ENCODE measurements at regions not wholly inside any gene's neighbourhood (a gene's known extent, or its start where the extent isn't known, plus 50 kb on each side); places are given as distances from the start of the nearest gene placed in this dataset.
A peak's percentile ranks its signal among the peaks of the same experiment; 100 is the strongest.

- Histone ChIP-seq H2BK20ac (ENCODE audit: low read length) (peak overlapping the region; percentile 72; the same call in 1 of the 2 replicates), H2BK15ac (ENCODE audit: low read length) (no peak overlapping the region), H3K14ac (ENCODE audit: insufficient read length) (no peak overlapping the region), H2AFZ (ENCODE audit: low read length) (no peak overlapping the region), H3K9ac (replicated peaks in 1 of 4; ENCODE audit: extremely low read depth in 1 of 4, low read depth in 3 of 4, low read length in 3 of 4) (no peak overlapping the region), H3K27ac (ENCODE audit: low read depth, low read length) (no peak overlapping the region), H4K5ac (ENCODE audit: insufficient read length, low read depth, low read length) (no peak overlapping the region), H3K36me3 (ENCODE audit: control insufficient read depth in 2 of 4, insufficient read depth in 4 of 4, low read length in 3 of 4) (no peaks in the 10 kb centered on the region), H3K4me1 (replicated peaks in 1 of 4; ENCODE audit: control insufficient read depth in 3 of 4, insufficient read depth in 4 of 4, low read length in 3 of 4) (0 out of 7 replicates have a peak, but pooled peaks cover 0 to 4% (median 0%) of the 10 kb centered on the region in 4 experiments), H2BK12ac (ENCODE audit: low read depth, low read length) (no peak overlapping the region), H3K18ac (ENCODE audit: extremely low read depth, low read length) (no peak overlapping the region), H4K8ac (ENCODE audit: extremely low read depth, insufficient read depth, low read length) (no peak overlapping the region), H3K4me2 (ENCODE audit: insufficient read depth in 1 of 2, low read depth in 2 of 2, low read length in 2 of 2) (no peak overlapping the region; a peak in 2 of 4 replicates), H3K9me3 (ENCODE audit: insufficient read depth in 2 of 2, low read depth in 1 of 2, low read length in 1 of 2) (no peaks in the 10 kb centered on the region), H2AK5ac (ENCODE audit: low read depth, low read length) (no peak overlapping the region), H3K4ac (replicated peaks; ENCODE audit: insufficient read length, low read depth, low read length) (no peak overlapping the region), H3K79me1 (ENCODE audit: low read depth, low read length) (no peaks in the 10 kb centered on the region), H3K27me3 (replicated peaks in 1 of 4; ENCODE audit: control insufficient read depth in 3 of 4, extremely low read depth in 1 of 4, insufficient read depth in 3 of 4, low read length in 3 of 4) (no peaks in the 10 kb centered on the region), H2BK5ac (ENCODE audit: low read depth, low read length) (no peak overlapping the region), H4K20me1 (replicated peaks in 1 of 2; ENCODE audit: control insufficient read depth in 1 of 2, insufficient read depth in 2 of 2, low read length in 2 of 2) (no peaks in the 10 kb centered on the region), H3K23me2 (ENCODE audit: low read depth, low read length) (no peaks in the 10 kb centered on the region), H3K23ac (ENCODE audit: insufficient read length) (no peak overlapping the region), H2BK120ac (replicated peaks; ENCODE audit: low read depth, low read length) (no peak overlapping the region), H4K91ac (replicated peaks; ENCODE audit: insufficient read length, low read length) (no peak overlapping the region), H3K56ac (replicated peaks; ENCODE audit: insufficient read length, low read depth, low read length) (no peak overlapping the region), H3K4me3 (ENCODE audit: extremely low read depth in 1 of 4, insufficient read depth in 2 of 4, low read depth in 3 of 4, low read length in 4 of 4) (no peak overlapping the region), H3K79me2 (ENCODE audit: control insufficient read depth in 1 of 2, insufficient read depth in 2 of 2, low read length in 2 of 2) (no peaks in the 10 kb centered on the region)
- WGBS, 2 experiments (ENCODE audit: extremely low coverage in 1 of 2, insufficient coverage in 1 of 2, insufficient read length in 1 of 2, insufficient replicate concordance in 2 of 2, low coverage in 1 of 2, low lambda C conversion rate in 2 of 2, missing lambda C conversion rate in 1 of 2), result 86% methylated on average over 3 of the region's 3 CpGs; no CpG with 5 or more reads in 1 of the 2 experiments
- no peak for FAIRE-seq
- ChIA-PET POLR2A (ENCODE audit: partially characterized antibody) (interaction anchor here (2.3 kb wide), 1 partner anchor 40 kb away, joined by 5 read pairs; no protein-coding TSS in a partner anchor), CTCF (ENCODE audit: partially characterized antibody) (interaction anchor here (1.0 to 1.5 kb wide), 2 partner anchors 22 to 52 kb away, joined by 5 read pairs; no protein-coding TSS in a partner anchor)
- DNase-seq (ENCODE audit: low read depth in 1 of 2, low spot score in 2 of 2), result no peak
- TF ChIP-seq NANOG (IDR thresholded peaks at IDR 0.05; ENCODE audit: insufficient read depth, low read depth, low read length, poor library complexity, severe bottlenecking), result no peak
- no peak for TF ChIP-seq CBX8 (IDR thresholded peaks at IDR 0.05; ENCODE audit: borderline replicate concordance, low read depth, low read length)
- no peak for TF ChIP-seq CHD2 (IDR thresholded peaks at IDR 0.05; ENCODE audit: low read length)
- TF ChIP-seq ZNF274 (IDR thresholded peaks at IDR 0.05; ENCODE audit: borderline replicate concordance, extremely low read depth, low read length), result no peak
- no peak for TF ChIP-seq TBP (IDR thresholded peaks at IDR 0.05; ENCODE audit: low read depth, low read length)
- no peak for TF ChIP-seq CTBP2 (IDR thresholded peaks at IDR 0.05; ENCODE audit: borderline replicate concordance, insufficient read depth, insufficient read length, low read length)
- TF ChIP-seq EGR1 (IDR thresholded peaks at IDR 0.05; ENCODE audit: borderline replicate concordance, low read depth, low read length), result no peak
- no peak for TF ChIP-seq MAX (IDR thresholded peaks at IDR 0.05)
- TF ChIP-seq SIX5 (IDR thresholded peaks at IDR 0.05; ENCODE audit: low read depth, low read length), result no peak
- no peak for TF ChIP-seq KDM1A (IDR thresholded peaks at IDR 0.05; ENCODE audit: borderline replicate concordance, low read length)
- no peak for TF ChIP-seq CTCF (IDR thresholded peaks at IDR 0.05; ENCODE audit: control extremely low read depth in 1 of 3, insufficient read depth in 1 of 3, low read depth in 1 of 3, low read length in 3 of 3)
These were observed 50.6 kb upstream of the EDA start for GRCh38 chrX:69565247-69565815.

Data from H1 (cell line).